Trophoblast cell (in vitro differentiated cells and primary cell): ENCODE measurements at regions not wholly inside any gene's neighbourhood (a gene's known extent, or its start where the extent isn't known, plus 50 kb on each side); places are given as distances from the start of the nearest gene placed in this dataset.

Experiments
- DNase-seq, 2 donors: peaks; one replicate each; pipeline ENCODE4 v3.0.0-alpha.2; 2016
- H2AFZ ChIP-seq: 2 replicates; pipeline ENCODE4 v1.6.1; 2013; ENCODE audit warnings: low read length, moderate library complexity, mild to moderate bottlenecking; ENCODE audit not compliant: insufficient read depth, poor library complexity
- H2AK5ac ChIP-seq: 2 replicates; pipeline ENCODE4 v1.6.1; 2013; ENCODE audit warnings: mild to moderate bottlenecking, low read length
- H2BK120ac ChIP-seq: 2 replicates; pipeline ENCODE4 v1.6.1; 2013; ENCODE audit warnings: low read length, mild to moderate bottlenecking, moderate library complexity; ENCODE audit not compliant: insufficient read depth, poor library complexity
- H2BK12ac ChIP-seq: 2 replicates; pipeline ENCODE4 v1.6.1; 2013; ENCODE audit warnings: mild to moderate bottlenecking, low read length, moderate library complexity
- H2BK5ac ChIP-seq: 2 replicates; pipeline ENCODE4 v1.6.1; 2013; ENCODE audit warnings: low read length, low read depth, moderate library complexity, mild to moderate bottlenecking; ENCODE audit not compliant: poor library complexity
- H3K14ac ChIP-seq: 2 replicates; pipeline ENCODE4 v1.6.1; 2013; ENCODE audit warnings: mild to moderate bottlenecking, low read length
- H3K18ac ChIP-seq: 2 replicates; pipeline ENCODE4 v1.6.1; 2013; ENCODE audit warnings: mild to moderate bottlenecking, low read length
- H3K23ac ChIP-seq: 2 replicates; pipeline ENCODE4 v1.6.1; 2013; ENCODE audit warnings: low read length
- H3K27ac ChIP-seq: 2 replicates; pipeline ENCODE4 v1.5.1; 2013; ENCODE audit warnings: low read depth, mild to moderate bottlenecking, inconsistent platforms, low read length, moderate library complexity
- H3K27me3 ChIP-seq: 2 replicates; pipeline ENCODE4 v1.6.1; 2013; ENCODE audit warnings: inconsistent platforms, mild to moderate bottlenecking, low read length, moderate library complexity; ENCODE audit not compliant: insufficient read depth
- H3K36me3 ChIP-seq, 2 experiments: 1 replicate in 1 of 2; 2 replicates in 1 of 2; pipeline ENCODE4 v1.6.1; 2013; ENCODE audit warnings: low read length in 2 of 2, mild to moderate bottlenecking in 2 of 2, moderate library complexity in 1 of 2; ENCODE audit not compliant: insufficient read depth in 2 of 2, control insufficient read depth in 1 of 2
- H3K4ac ChIP-seq: 2 replicates; pipeline ENCODE4 v1.6.1; 2013; ENCODE audit warnings: low read depth, mild to moderate bottlenecking, low read length, moderate library complexity
- H3K4me1 ChIP-seq, 2 experiments: 1 replicate in 1 of 2; 2 replicates in 1 of 2; pipeline ENCODE4 v1.6.1; 2013; ENCODE audit warnings: low read length in 2 of 2, mild to moderate bottlenecking in 2 of 2, moderate library complexity in 1 of 2; ENCODE audit not compliant: insufficient read depth in 2 of 2, control insufficient read depth in 1 of 2
- H3K4me2 ChIP-seq: 2 replicates; pipeline ENCODE4 v1.6.1; 2013; ENCODE audit warnings: inconsistent platforms, mild to moderate bottlenecking, low read length, moderate library complexity
- H3K4me3 ChIP-seq: 2 replicates; pipeline ENCODE4 v1.5.1; 2013; ENCODE audit warnings: mild to moderate bottlenecking, low read depth, low read length, inconsistent platforms
- H3K79me1 ChIP-seq: one replicate; pipeline ENCODE4 v1.6.1; 2013; ENCODE audit warnings: low read length
- H3K79me2 ChIP-seq: 2 replicates; pipeline ENCODE4 v1.6.1; 2013; ENCODE audit warnings: low read length, mild to moderate bottlenecking; ENCODE audit not compliant: control insufficient read depth, insufficient read depth, poor library complexity
- H3K9ac ChIP-seq: 2 replicates; pipeline ENCODE4 v1.6.1; 2013; ENCODE audit warnings: mild to moderate bottlenecking, low read length
- H3K9me3 ChIP-seq: 2 replicates; pipeline ENCODE4 v1.6.1; 2013; ENCODE audit warnings: low read depth, mild to moderate bottlenecking, control low read depth, inconsistent platforms, low read length; ENCODE audit not compliant: insufficient read depth
- H4K12ac ChIP-seq: 2 replicates; pipeline ENCODE4 v1.6.1; 2013; ENCODE audit warnings: low read depth, mild to moderate bottlenecking, low read length, moderate library complexity
- H4K8ac ChIP-seq: 2 replicates; pipeline ENCODE4 v1.6.1; 2013; ENCODE audit warnings: low read depth, mild to moderate bottlenecking, low read length, moderate library complexity
- H4K91ac ChIP-seq: one replicate; pipeline ENCODE4 v1.6.1; 2013; ENCODE audit warnings: low read depth, mild to moderate bottlenecking, low read length, moderate library complexity
- WGBS: extraction: QIAGEN DNeasy Blood & Tissue Kit; methylation state at CpG from one replicate; pipeline ENCODE4 v1.1.7; 2013; ENCODE audit warnings: missing lambda C conversion rate; ENCODE audit not compliant: insufficient read length, insufficient coverage; ENCODE audit errors: extremely low coverage; 5-methylcytosine and 5-hydroxymethylcytosine counted together

GRCh38 chr18:10289251-10289650 lies 165.2 kb upstream of the APCDD1 start:
- no peak overlapping the region for H2BK5ac ChIP-seq
- no peak overlapping the region for H3K23ac ChIP-seq
- no peak overlapping the region for H2BK12ac ChIP-seq
- H4K91ac ChIP-seq, result no peak overlapping the region
- H3K9me3 ChIP-seq, result peaks cover 8% of the 10 kb centered on the region
- no peak overlapping the region for H3K4me3 ChIP-seq
- H3K4ac ChIP-seq, result no peak overlapping the region
- H4K8ac ChIP-seq, result no peak overlapping the region
- H3K14ac ChIP-seq, result no peak overlapping the region
- H4K12ac ChIP-seq, result no peak overlapping the region
- H3K9ac ChIP-seq, result no peak overlapping the region
- WGBS, result no CpG with 5 or more reads among the region's 4 CpGs
- H2BK120ac ChIP-seq, result no peak overlapping the region
- H3K18ac ChIP-seq, result no peak overlapping the region
- H3K4me2 ChIP-seq, result no peak overlapping the region
- no peaks in the 10 kb centered on the region for H3K36me3 ChIP-seq
- H3K27ac ChIP-seq, result no peak overlapping the region
- H2AFZ ChIP-seq, result no peak overlapping the region
- H3K4me1 ChIP-seq, result peaks cover 0 to 3% of the 10 kb centered on the region in 2 experiments
- H3K79me1 ChIP-seq, result no peaks in the 10 kb centered on the region
- no peak for DNase-seq
- no peaks in the 10 kb centered on the region for H3K27me3 ChIP-seq
- H2AK5ac ChIP-seq, result no peak overlapping the region
- no peaks in the 10 kb centered on the region for H3K79me2 ChIP-seq

- H3K4me3 ChIP-seq, result peak overlapping the region; percentile 11
- H3K18ac ChIP-seq, result no peak overlapping the region
- H3K27ac ChIP-seq, result no peak overlapping the region
- H2BK120ac ChIP-seq, result no peak overlapping the region
- WGBS, result no CpG with 5 or more reads among the region's 7 CpGs
- no peak overlapping the region for H3K14ac ChIP-seq
- peaks cover 0 to 3% of the 10 kb centered on the region in 2 experiments for H3K4me1 ChIP-seq
- no peak overlapping the region for H2AK5ac ChIP-seq
- H4K8ac ChIP-seq, result no peak overlapping the region
- no peak overlapping the region for H2BK12ac ChIP-seq
- H3K4ac ChIP-seq, result no peak overlapping the region
- H3K27me3 ChIP-seq, result no peaks in the 10 kb centered on the region
- peak overlapping the region; percentile 13 for H3K23ac ChIP-seq
- no peak overlapping the region for H3K4me2 ChIP-seq
- DNase-seq, result no peak
- no peak overlapping the region for H2AFZ ChIP-seq
- no peak overlapping the region for H4K12ac ChIP-seq
- H3K9ac ChIP-seq, result no peak overlapping the region
- H3K9me3 ChIP-seq, result peaks cover 8% of the 10 kb centered on the region
- no peaks in the 10 kb centered on the region for H3K79me2 ChIP-seq
- H4K91ac ChIP-seq, result no peak overlapping the region
- no peaks in the 10 kb centered on the region for H3K36me3 ChIP-seq
- no peaks in the 10 kb centered on the region for H3K79me1 ChIP-seq
- H2BK5ac ChIP-seq, result no peak overlapping the region
Measured at GRCh38 chr18:10289951-10290637, 164.3 kb upstream of the APCDD1 start.

GRCh38 chr18:10290638-10291235 lies 163.7 kb upstream of the APCDD1 start:
- Histone ChIP-seq H3K4ac (no peak overlapping the region), H3K27me3 (no peaks in the 10 kb centered on the region), H3K9me3 (peaks cover 8% of the 10 kb centered on the region), H3K14ac (no peak overlapping the region), H2BK120ac (no peak overlapping the region), H3K9ac (no peak overlapping the region), H3K79me1 (no peaks in the 10 kb centered on the region), H3K79me2 (no peaks in the 10 kb centered on the region), H4K91ac (no peak overlapping the region), H2AFZ (no peak overlapping the region), H2BK5ac (no peak overlapping the region), H3K4me1 (peaks cover 0 to 3% of the 10 kb centered on the region in 2 experiments), H4K8ac (no peak overlapping the region), H2AK5ac (no peak overlapping the region), H4K12ac (no peak overlapping the region), H3K23ac (no peak overlapping the region), H2BK12ac (no peak overlapping the region), H3K36me3 (no peaks in the 10 kb centered on the region), H3K4me2 (no peak overlapping the region), H3K18ac (no peak overlapping the region), H3K27ac (no peak overlapping the region), H3K4me3 (peak overlapping the region; percentile 11)
- WGBS, result no CpG with 5 or more reads among the region's 11 CpGs
- DNase-seq, result no peak

GRCh38 chr18:10291568-10291981 lies 162.9 kb upstream of the APCDD1 start:
- Histone ChIP-seq H3K9ac (no peak overlapping the region), H3K4ac (no peak overlapping the region), H3K27ac (no peak overlapping the region), H3K79me1 (no peaks in the 10 kb centered on the region), H4K91ac (no peak overlapping the region), H4K8ac (no peak overlapping the region), H2BK12ac (no peak overlapping the region), H3K4me2 (no peak overlapping the region), H3K79me2 (no peaks in the 10 kb centered on the region), H2BK120ac (no peak overlapping the region), H3K18ac (no peak overlapping the region), H2AFZ (no peak overlapping the region), H3K36me3 (no peaks in the 10 kb centered on the region), H3K4me1 (peaks cover 0 to 3% of the 10 kb centered on the region in 2 experiments), H3K4me3 (no peak overlapping the region), H3K14ac (no peak overlapping the region), H2BK5ac (no peak overlapping the region), H3K9me3 (peaks cover 8% of the 10 kb centered on the region), H3K27me3 (no peaks in the 10 kb centered on the region), H4K12ac (no peak overlapping the region), H3K23ac (no peak overlapping the region), H2AK5ac (no peak overlapping the region)
- no CpG with 5 or more reads among the region's 13 CpGs for WGBS
- no peak for DNase-seq
